Kidney (tissue), 13 donors: ENCODE measurements at regions not wholly inside any gene's neighbourhood (a gene's known extent, or its start where the extent isn't known, plus 50 kb on each side); places are given as distances from the start of the nearest gene placed in this dataset.

Source experiments
- DNase-seq, 5 donors: peaks; one replicate each; pipeline ENCODE4 v3.0.0-alpha.2; 2013 to 2020
- FAIRE-seq: peaks from 2 replicates; lab custom pipeline; 2012; peaks lifted over from hg19 to GRCh38; lab: Jason Lieb, UNC
- H3K27ac ChIP-seq, 2 donors: one replicate each; pipeline ENCODE4 v1.7.0; 2013; ENCODE audit warnings: low read depth in 2 of 2, low read length in 2 of 2, inconsistent platforms in 1 of 2
- H3K27me3 ChIP-seq: one replicate; pipeline ENCODE4 v1.7.1; 2013; ENCODE audit warnings: low read length, inconsistent platforms; ENCODE audit not compliant: control insufficient read depth, insufficient read depth
- H3K36me3 ChIP-seq, 3 donors: one replicate each; pipeline versions ENCODE4 v1.7.0 to v1.7.1; 2013; ENCODE audit warnings: low read length in 3 of 3, control low read depth in 1 of 3, inconsistent platforms in 1 of 3; ENCODE audit not compliant: insufficient read depth in 3 of 3, control insufficient read depth in 2 of 3
- H3K4me1 ChIP-seq, 3 donors: one replicate each; pipeline versions ENCODE4 v1.7.0 to v1.7.1; 2013; ENCODE audit warnings: low read length in 3 of 3, inconsistent platforms in 1 of 3, low read depth in 1 of 3; ENCODE audit not compliant: control insufficient read depth in 2 of 3, insufficient read depth in 2 of 3
- H3K4me3 ChIP-seq, 3 donors: one replicate each; pipeline versions ENCODE4 v1.7.0 to v1.8.1; 2013; ENCODE audit warnings: low read length in 3 of 3, control low read depth in 1 of 3, inconsistent platforms in 1 of 3
- H3K9ac ChIP-seq, 3 donors: one replicate each; pipeline versions ENCODE4 v1.7.0 to v1.7.1; 2013; ENCODE audit warnings: low read length in 3 of 3, control low read depth in 1 of 3, inconsistent platforms in 1 of 3
- H3K9me3 ChIP-seq, 3 donors: one replicate each; pipeline versions ENCODE4 v1.7.0 to v1.7.1; 2013; ENCODE audit warnings: low read length in 3 of 3, control low read depth in 1 of 3, inconsistent platforms in 1 of 3; ENCODE audit not compliant: control insufficient read depth in 2 of 3, insufficient read depth in 1 of 3
- intact Hi-C: fragments of 100-400 bp; cut with DNase I; formaldehyde crosslinking; loops from one replicate; pipeline ENCODE4 v1.11.1; 2022
- TF ChIP-seq, protein P1 (sequence below): IDR thresholded peaks from 3 replicates; pipeline ENCODE4 v1.5.1; 2012; ENCODE audit warnings: mild to moderate bottlenecking, moderate library complexity, borderline replicate concordance; ENCODE audit not compliant: insufficient read depth; ENCODE audit errors: extremely low read depth
- donor health status: control.
- donor health status: control.
- donor health status: control.
- donor health status: control.
- donor health status: control.
- donor health status: DM: yes; HTN: yes; CAD: no.
- donor health status: Normal renal cell carcinoma (clear cell type).

GRCh38 chr1:232452117-232452516, 177.8 kb downstream of the SIPA1L2 start:
- FAIRE-seq (no peak), DNase-seq (no peak)
- TF ChIP-seq, protein P1, sequence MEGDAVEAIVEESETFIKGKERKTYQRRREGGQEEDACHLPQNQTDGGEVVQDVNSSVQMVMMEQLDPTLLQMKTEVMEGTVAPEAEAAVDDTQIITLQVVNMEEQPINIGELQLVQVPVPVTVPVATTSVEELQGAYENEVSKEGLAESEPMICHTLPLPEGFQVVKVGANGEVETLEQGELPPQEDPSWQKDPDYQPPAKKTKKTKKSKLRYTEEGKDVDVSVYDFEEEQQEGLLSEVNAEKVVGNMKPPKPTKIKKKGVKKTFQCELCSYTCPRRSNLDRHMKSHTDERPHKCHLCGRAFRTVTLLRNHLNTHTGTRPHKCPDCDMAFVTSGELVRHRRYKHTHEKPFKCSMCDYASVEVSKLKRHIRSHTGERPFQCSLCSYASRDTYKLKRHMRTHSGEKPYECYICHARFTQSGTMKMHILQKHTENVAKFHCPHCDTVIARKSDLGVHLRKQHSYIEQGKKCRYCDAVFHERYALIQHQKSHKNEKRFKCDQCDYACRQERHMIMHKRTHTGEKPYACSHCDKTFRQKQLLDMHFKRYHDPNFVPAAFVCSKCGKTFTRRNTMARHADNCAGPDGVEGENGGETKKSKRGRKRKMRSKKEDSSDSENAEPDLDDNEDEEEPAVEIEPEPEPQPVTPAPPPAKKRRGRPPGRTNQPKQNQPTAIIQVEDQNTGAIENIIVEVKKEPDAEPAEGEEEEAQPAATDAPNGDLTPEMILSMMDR, result no peak
- no peak overlapping the region for H3K9ac ChIP-seq
- no peaks in the 10 kb centered on the region for H3K36me3 ChIP-seq
- H3K27me3 ChIP-seq, result no peaks in the 10 kb centered on the region
- H3K9me3 ChIP-seq, result no peaks in the 10 kb centered on the region
- H3K4me1 ChIP-seq, result no peaks in the 10 kb centered on the region
- H3K27ac ChIP-seq, result no peak overlapping the region
- H3K4me3 ChIP-seq, result no peak overlapping the region
- intact Hi-C loops, result no loop called here

DNA sequence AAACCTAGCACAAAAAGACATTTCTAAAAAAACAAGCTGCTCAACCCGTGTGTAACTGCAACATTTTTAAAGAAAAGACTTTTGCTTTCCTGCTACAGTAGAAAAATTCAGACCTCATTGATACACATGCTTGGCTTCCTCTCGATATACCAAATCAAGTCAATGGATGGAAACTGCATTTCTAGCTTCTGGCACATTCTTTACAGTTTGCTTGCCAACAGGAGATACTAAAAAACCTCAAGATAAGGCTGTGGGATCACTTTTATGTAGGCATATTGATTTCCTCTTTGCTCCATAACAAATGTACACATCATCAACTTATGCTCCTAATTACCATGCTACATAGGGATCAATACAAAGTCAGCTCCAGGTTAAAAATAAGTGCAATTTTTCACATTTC, 178.4 kb downstream of the SIPA1L2 start:
- Histone ChIP-seq H3K27me3 (no peaks in the 10 kb centered on the region), H3K27ac (no peak overlapping the region), H3K9me3 (no peaks in the 10 kb centered on the region), H3K4me3 (no peak overlapping the region), H3K36me3 (no peaks in the 10 kb centered on the region), H3K4me1 (no peaks in the 10 kb centered on the region), H3K9ac (no peak overlapping the region)
- intact Hi-C loops, result no loop called here
- FAIRE-seq (no peak), DNase-seq (no peak)
- TF ChIP-seq, protein P1, result no peak

DNA sequence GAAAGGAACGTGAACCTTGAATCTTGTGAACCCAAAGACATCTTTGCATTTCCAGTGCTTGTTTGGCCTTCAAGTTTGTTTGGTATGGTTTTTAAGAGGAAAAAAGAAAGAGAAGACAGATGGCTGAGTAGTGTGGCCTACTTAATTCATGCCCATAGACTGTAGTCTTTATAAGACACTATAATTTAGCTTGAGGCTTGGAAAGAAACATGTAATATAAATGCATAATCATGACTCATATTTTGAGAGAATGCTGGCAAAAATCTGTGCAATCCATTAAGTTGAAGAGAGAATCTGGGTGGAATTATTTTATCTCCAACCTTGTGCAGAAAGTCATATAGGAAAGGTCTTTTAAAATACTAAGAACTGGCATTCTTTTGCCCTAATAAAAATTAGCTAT, 179.3 kb downstream of the SIPA1L2 start:
- TF ChIP-seq, protein P1, result no peak
- H3K9me3 ChIP-seq, result no peaks in the 10 kb centered on the region
- H3K27ac ChIP-seq, result no peak overlapping the region
- intact Hi-C loops, result no loop called here
- no peak overlapping the region for H3K4me3 ChIP-seq
- FAIRE-seq (no peak), DNase-seq (no peak)
- no peaks in the 10 kb centered on the region for H3K36me3 ChIP-seq
- H3K9ac ChIP-seq, result no peak overlapping the region
- no peaks in the 10 kb centered on the region for H3K4me1 ChIP-seq
- no peaks in the 10 kb centered on the region for H3K27me3 ChIP-seq

GRCh38 chr1:232447125-232447524, 182.8 kb downstream of the SIPA1L2 start:
- H3K9me3 ChIP-seq, result no peaks in the 10 kb centered on the region
- no peak overlapping the region for H3K4me3 ChIP-seq
- no peaks in the 10 kb centered on the region for H3K36me3 ChIP-seq
- H3K4me1 ChIP-seq, result no peaks in the 10 kb centered on the region
- no peaks in the 10 kb centered on the region for H3K27me3 ChIP-seq
- H3K9ac ChIP-seq, result no peak overlapping the region
- no peak overlapping the region for H3K27ac ChIP-seq
- no peak for FAIRE-seq
- TF ChIP-seq, protein P1, result no peak
- intact Hi-C loops, result no loop called here
- no peak for DNase-seq
